HEK293T (cell line): ENCODE measurements at regions not wholly inside any gene's neighbourhood (a gene's known extent, or its start where the extent isn't known, plus 50 kb on each side); places are given as distances from the start of the nearest gene placed in this dataset.

Experiments
- CTCF ChIA-PET: fragments of 350-600 bp; formaldehyde crosslinking; extraction: SDS; loops from one replicate; lab custom pipeline; 2021; ENCODE audit warnings: antibody characterized with exemption, inconsistent platforms; lab: Yijun Ruan, JAX
- POLR2A ChIA-PET: fragments of 350-600 bp; formaldehyde crosslinking; extraction: SDS; loops from one replicate; lab custom pipeline; 2020; ENCODE audit warnings: antibody characterized with exemption, inconsistent platforms; lab: Yijun Ruan, JAX
- DNase-seq: peaks from one replicate; pipeline ENCODE4 v3.0.0; 2012; ENCODE audit warnings: mixed read lengths; ENCODE audit errors: extremely low spot score
- ARNT ChIP-seq: fragments of 450-650 bp; IDR thresholded peaks from 2 replicates; pipeline ENCODE4 v1.6.1; 2017; ENCODE audit warnings: mild to moderate bottlenecking
- BHLHE40 ChIP-seq: fragments of 450-650 bp; IDR thresholded peaks from 2 replicates; pipeline ENCODE4 v1.6.1; 2016; ENCODE audit warnings: mild to moderate bottlenecking, moderate library complexity, borderline replicate concordance
- CTBP1 ChIP-seq: fragments of 450-650 bp; IDR thresholded peaks from 2 replicates; pipeline ENCODE4 v1.6.1; 2016; ENCODE audit warnings: borderline replicate concordance
- ELF4 ChIP-seq: fragments of 450-650 bp; IDR thresholded peaks from 2 replicates; pipeline ENCODE4 v1.6.1; 2017; ENCODE audit warnings: antibody characterized with exemption
- FOXA1 ChIP-seq: fragments of 450-650 bp; IDR thresholded peaks from 2 replicates; pipeline ENCODE4 v1.6.1; 2016; ENCODE audit warnings: mild to moderate bottlenecking
- FOXK2 ChIP-seq: fragments of 450-650 bp; IDR thresholded peaks from 2 replicates; pipeline ENCODE4 v1.6.1; 2016; ENCODE audit warnings: mild to moderate bottlenecking
- FOXM1 ChIP-seq: fragments of 450-650 bp; IDR thresholded peaks from 2 replicates; pipeline ENCODE4 v1.6.1; 2017; ENCODE audit warnings: mild to moderate bottlenecking, borderline replicate concordance
- HDGF ChIP-seq: fragments of 450-650 bp; IDR thresholded peaks from 2 replicates; pipeline ENCODE4 v1.6.1; 2017; ENCODE audit warnings: antibody characterized with exemption, borderline replicate concordance
- L3MBTL2 ChIP-seq: fragments of 450-650 bp; conservative IDR thresholded peaks from 2 replicates; pipeline ENCODE4 v1.6.1; 2016; ENCODE audit warnings: mild to moderate bottlenecking
- LEF1 ChIP-seq: fragments of 450-650 bp; IDR thresholded peaks from 2 replicates; pipeline ENCODE4 v1.6.1; 2017; ENCODE audit warnings: mild to moderate bottlenecking, borderline replicate concordance
- NFRKB ChIP-seq: fragments of 450-650 bp; IDR thresholded peaks from 2 replicates; pipeline ENCODE4 v1.6.1; 2016; ENCODE audit warnings: mild to moderate bottlenecking, moderate library complexity
- PKNOX1 ChIP-seq: fragments of 450-650 bp; IDR thresholded peaks from 2 replicates; pipeline ENCODE4 v1.6.1; 2016
- SP1 ChIP-seq: fragments of 450-650 bp; IDR thresholded peaks from 2 replicates; pipeline ENCODE4 v1.6.1; 2017
- SUZ12 ChIP-seq: fragments of 450-650 bp; IDR thresholded peaks from 2 replicates; pipeline ENCODE4 v1.6.1; 2016; ENCODE audit warnings: mild to moderate bottlenecking
- TARDBP ChIP-seq: fragments of 450-650 bp; IDR thresholded peaks from 2 replicates; pipeline ENCODE4 v1.6.1; 2016
- ZNF384 ChIP-seq: fragments of 450-650 bp; IDR thresholded peaks from 2 replicates; pipeline ENCODE4 v1.6.1; 2016

GRCh38 chr4:11710453-11711093 is 281.9 kb upstream of the HS3ST1 start:
- ChIA-PET POLR2A (no interaction called here), CTCF (no interaction called here)
- DNase-seq: no peak
- TF ChIP-seq FOXA1 (no peak), PKNOX1 (no peak), HDGF (no peak), ZNF384 (no peak), ARNT (no peak), FOXM1 (no peak), TARDBP (no peak), LEF1 (no peak), NFRKB (no peak)

- DNase-seq: no peak
- ChIA-PET CTCF (no interaction called here), POLR2A (no interaction called here)
- TF ChIP-seq FOXA1 (no peak), TARDBP (no peak), FOXK2 (no peak), BHLHE40 (no peak), L3MBTL2 (no peak), CTBP1 (no peak), HDGF (no peak), LEF1 (no peak)
Observed at GRCh38 chr4:11704186-11704830, 275.6 kb upstream of the HS3ST1 start.

GRCh38 chr4:11702886-11703557 is 274.3 kb upstream of the HS3ST1 start:
- TF ChIP-seq LEF1 (no peak), SP1 (no peak), ARNT (no peak), L3MBTL2 (no peak), NFRKB (no peak), CTBP1 (no peak), PKNOX1 (no peak), BHLHE40 (no peak), FOXM1 (no peak), FOXA1 (no peak), ZNF384 (no peak), TARDBP (no peak), FOXK2 (no peak), SUZ12 (no peak), ELF4 (no peak), HDGF (no peak)
- no peak for DNase-seq
- ChIA-PET CTCF (no interaction called here), POLR2A (no interaction called here)

- ChIA-PET CTCF (no interaction called here), POLR2A (no interaction called here)
- DNase-seq: no peak
- no peak for TF ChIP-seq SUZ12
- TF ChIP-seq SP1: no peak
- TF ChIP-seq BHLHE40: no peak
- TF ChIP-seq ZNF384: no peak
- no peak for TF ChIP-seq CTBP1
Observed at GRCh38 chr4:11701966-11702725, 273.5 kb upstream of the HS3ST1 start.

GRCh38 chr4:11700751-11701226 is 272.1 kb upstream of the HS3ST1 start:
- ChIA-PET POLR2A (no interaction called here), CTCF (no interaction called here)
- no peak for DNase-seq
- no peak for TF ChIP-seq NFRKB
- TF ChIP-seq ELF4: no peak
- TF ChIP-seq ARNT: no peak
- no peak for TF ChIP-seq PKNOX1
- no peak for TF ChIP-seq FOXM1

- ChIA-PET CTCF (no interaction called here), POLR2A (no interaction called here)
- TF ChIP-seq L3MBTL2 (no peak), HDGF (no peak), FOXM1 (no peak), PKNOX1 (no peak)
- no peak for DNase-seq
Observed at GRCh38 chr4:11698846-11699590, 270.3 kb upstream of the HS3ST1 start.
